ENCODE measurements at regions not wholly inside any gene's neighbourhood (a gene's known extent, or its start where the extent isn't known, plus 50 kb on each side); places are given as distances from the start of the nearest gene placed in this dataset.

GRCh38 chr5:101574017-101574416 lies 670.9 kb upstream of the ST8SIA4 start:
- DNase-seq (ENCODE audit: low read depth in 1 of 2, low spot score in 1 of 2): no peak
- H3K4me3 ChIP-seq (replicated peaks; ENCODE audit: insufficient read depth, low read length): no peak overlapping the region
- no peaks in the 10 kb centered on the region for H3K27me3 ChIP-seq (ENCODE audit: insufficient read depth, poor library complexity, severe bottlenecking)
- no peak for TF ChIP-seq REST (IDR thresholded peaks at IDR 0.05; ENCODE audit: insufficient replicate concordance, low read depth)
- TF ChIP-seq SPI1 (IDR thresholded peaks at IDR 0.05; ENCODE audit: borderline replicate concordance, low read depth): no peak
- TF ChIP-seq, protein P1, sequence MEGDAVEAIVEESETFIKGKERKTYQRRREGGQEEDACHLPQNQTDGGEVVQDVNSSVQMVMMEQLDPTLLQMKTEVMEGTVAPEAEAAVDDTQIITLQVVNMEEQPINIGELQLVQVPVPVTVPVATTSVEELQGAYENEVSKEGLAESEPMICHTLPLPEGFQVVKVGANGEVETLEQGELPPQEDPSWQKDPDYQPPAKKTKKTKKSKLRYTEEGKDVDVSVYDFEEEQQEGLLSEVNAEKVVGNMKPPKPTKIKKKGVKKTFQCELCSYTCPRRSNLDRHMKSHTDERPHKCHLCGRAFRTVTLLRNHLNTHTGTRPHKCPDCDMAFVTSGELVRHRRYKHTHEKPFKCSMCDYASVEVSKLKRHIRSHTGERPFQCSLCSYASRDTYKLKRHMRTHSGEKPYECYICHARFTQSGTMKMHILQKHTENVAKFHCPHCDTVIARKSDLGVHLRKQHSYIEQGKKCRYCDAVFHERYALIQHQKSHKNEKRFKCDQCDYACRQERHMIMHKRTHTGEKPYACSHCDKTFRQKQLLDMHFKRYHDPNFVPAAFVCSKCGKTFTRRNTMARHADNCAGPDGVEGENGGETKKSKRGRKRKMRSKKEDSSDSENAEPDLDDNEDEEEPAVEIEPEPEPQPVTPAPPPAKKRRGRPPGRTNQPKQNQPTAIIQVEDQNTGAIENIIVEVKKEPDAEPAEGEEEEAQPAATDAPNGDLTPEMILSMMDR (IDR thresholded peaks at IDR 0.05; ENCODE audit: insufficient read depth, low read length): no peak
- no peak for TF ChIP-seq GABPA (IDR thresholded peaks at IDR 0.05; ENCODE audit: low read depth)
- TF ChIP-seq POLR2AphosphoS5 (IDR thresholded peaks at IDR 0.05; ENCODE audit: low read depth): no peak
- H3K27ac ChIP-seq (replicated peaks): no peak overlapping the region

DNA sequence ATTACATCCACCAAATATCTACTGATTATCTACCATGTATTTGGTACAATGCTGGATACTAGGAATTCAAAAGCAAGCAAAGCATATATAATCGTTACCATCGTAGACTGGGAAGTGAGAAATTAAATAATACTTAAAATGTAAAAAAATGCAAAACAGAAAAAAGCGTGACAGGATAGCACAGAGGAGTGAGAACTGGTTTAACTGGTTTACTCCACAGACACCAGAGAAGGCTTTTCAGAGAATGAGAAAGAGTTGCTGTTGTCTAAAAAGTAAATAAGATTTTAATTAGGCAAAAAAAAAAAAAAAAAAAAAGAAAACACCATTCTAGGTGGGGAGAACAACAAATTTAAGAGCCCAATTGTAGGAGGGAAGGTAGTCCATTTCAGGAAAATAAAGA lies 657.9 kb upstream of the ST8SIA4 start:
- no peak overlapping the region for H3K4me3 ChIP-seq (replicated peaks; ENCODE audit: insufficient read depth, low read length)
- no peak for DNase-seq (ENCODE audit: low read depth in 1 of 2, low spot score in 1 of 2)
- H3K27me3 ChIP-seq (ENCODE audit: insufficient read depth, poor library complexity, severe bottlenecking): no peaks in the 10 kb centered on the region
- no peak for TF ChIP-seq SPI1 (IDR thresholded peaks at IDR 0.05; ENCODE audit: borderline replicate concordance, low read depth)
- TF ChIP-seq POLR2AphosphoS5 (IDR thresholded peaks at IDR 0.05; ENCODE audit: low read depth): no peak
- TF ChIP-seq REST (IDR thresholded peaks at IDR 0.05; ENCODE audit: insufficient replicate concordance, low read depth): no peak
- no peak for TF ChIP-seq GABPA (IDR thresholded peaks at IDR 0.05; ENCODE audit: low read depth)
- TF ChIP-seq, protein P1 (IDR thresholded peaks at IDR 0.05; ENCODE audit: insufficient read depth, low read length): no peak
- H3K27ac ChIP-seq (replicated peaks): no peak overlapping the region

DNA sequence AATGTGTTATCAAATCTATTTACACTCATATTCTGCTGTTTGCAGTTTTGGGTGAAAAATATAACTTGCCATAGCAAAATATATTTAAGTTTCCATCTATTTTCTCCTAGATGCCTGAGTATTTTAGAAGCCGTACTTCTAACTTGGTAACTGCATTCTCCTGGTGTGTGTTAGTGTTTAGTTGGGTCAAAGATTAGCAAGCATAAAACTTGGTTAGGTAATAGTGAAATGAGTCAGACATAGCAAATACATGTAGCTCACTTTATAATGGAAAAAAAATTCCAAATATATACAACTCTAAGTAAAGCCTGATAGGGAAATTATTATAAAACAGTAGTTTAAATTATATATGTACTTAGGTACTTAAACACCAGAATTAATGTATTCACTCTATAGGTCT lies 640.7 kb upstream of the ST8SIA4 start:
- Histone ChIP-seq H3K27me3 (ENCODE audit: insufficient read depth, poor library complexity, severe bottlenecking) (no peaks in the 10 kb centered on the region), H3K4me3 (replicated peaks; ENCODE audit: insufficient read depth, low read length) (no peak overlapping the region), H3K27ac (replicated peaks) (no peak overlapping the region)
- no peak for DNase-seq (ENCODE audit: low read depth in 1 of 2, low spot score in 1 of 2)
- TF ChIP-seq, protein P1 (IDR thresholded peaks at IDR 0.05; ENCODE audit: insufficient read depth, low read length): no peak
- TF ChIP-seq REST (IDR thresholded peaks at IDR 0.05; ENCODE audit: insufficient replicate concordance, low read depth): no peak
- TF ChIP-seq POLR2AphosphoS5 (IDR thresholded peaks at IDR 0.05; ENCODE audit: low read depth): no peak
- TF ChIP-seq GABPA (IDR thresholded peaks at IDR 0.05; ENCODE audit: low read depth): no peak
- no peak for TF ChIP-seq SPI1 (IDR thresholded peaks at IDR 0.05; ENCODE audit: borderline replicate concordance, low read depth)
